GM18520 (cell line): ENCODE measurements at regions not wholly inside any gene's neighbourhood (a gene's known extent, or its start where the extent isn't known, plus 50 kb on each side); places are given as distances from the start of the nearest gene placed in this dataset.
"Not testable (repeated sequence)": the region's sequence is repeated elsewhere in the genome, so short reads cannot be mapped to it uniquely, and the experiment has no call there.

Source experiments
- ATAC-seq: cut with Tn5 transposase; IDR thresholded peaks from one replicate; pipeline ENCODE4 v1.9.1; 2021; ENCODE audit not compliant: unreplicated experiment

GRCh38 chr2:118577202-118577601 lies 270.2 kb downstream of the EN1 start:
- no peak for ATAC-seq

DNA sequence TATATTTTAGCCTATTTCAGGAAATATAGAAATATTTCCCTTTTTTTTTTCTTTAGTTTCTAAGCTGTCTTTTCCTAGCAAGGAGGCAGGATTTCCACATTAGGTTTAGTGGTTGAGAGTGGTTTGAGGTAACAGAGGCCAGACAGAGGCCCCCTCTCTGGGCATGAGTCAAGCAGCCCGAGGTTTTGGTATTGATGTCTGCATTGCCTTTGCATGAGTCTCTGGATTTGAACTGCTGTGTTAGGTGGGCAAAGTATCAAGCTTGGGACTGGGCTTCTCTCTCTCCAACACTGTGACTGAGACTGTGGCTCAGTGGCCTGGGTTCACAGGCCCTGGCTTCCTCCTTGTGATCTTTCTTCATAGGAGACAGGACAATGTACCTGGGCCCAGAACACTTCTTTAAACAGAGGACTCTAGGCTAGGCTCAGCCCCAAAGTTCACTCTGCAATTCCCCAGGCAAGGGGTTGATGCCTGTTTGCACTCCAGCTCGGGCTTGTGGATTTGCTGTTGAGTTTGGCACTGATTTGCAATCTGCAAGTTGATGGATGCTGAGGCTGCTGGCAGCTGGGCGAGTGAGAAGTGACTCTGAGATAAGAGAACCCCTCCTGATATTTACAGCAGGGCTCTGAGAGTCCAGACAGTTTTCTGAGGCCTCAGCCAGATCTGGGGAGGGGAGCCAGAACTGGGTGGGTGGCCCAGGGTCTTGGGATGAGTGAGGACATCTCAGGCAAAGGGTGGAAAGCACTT lies 271.2 kb downstream of the EN1 start:
- no peak for ATAC-seq

- ATAC-seq: not testable (repeated sequence)
These were observed 275.1 kb downstream of the EN1 start for GRCh38 chr2:118572380-118572779.

DNA sequence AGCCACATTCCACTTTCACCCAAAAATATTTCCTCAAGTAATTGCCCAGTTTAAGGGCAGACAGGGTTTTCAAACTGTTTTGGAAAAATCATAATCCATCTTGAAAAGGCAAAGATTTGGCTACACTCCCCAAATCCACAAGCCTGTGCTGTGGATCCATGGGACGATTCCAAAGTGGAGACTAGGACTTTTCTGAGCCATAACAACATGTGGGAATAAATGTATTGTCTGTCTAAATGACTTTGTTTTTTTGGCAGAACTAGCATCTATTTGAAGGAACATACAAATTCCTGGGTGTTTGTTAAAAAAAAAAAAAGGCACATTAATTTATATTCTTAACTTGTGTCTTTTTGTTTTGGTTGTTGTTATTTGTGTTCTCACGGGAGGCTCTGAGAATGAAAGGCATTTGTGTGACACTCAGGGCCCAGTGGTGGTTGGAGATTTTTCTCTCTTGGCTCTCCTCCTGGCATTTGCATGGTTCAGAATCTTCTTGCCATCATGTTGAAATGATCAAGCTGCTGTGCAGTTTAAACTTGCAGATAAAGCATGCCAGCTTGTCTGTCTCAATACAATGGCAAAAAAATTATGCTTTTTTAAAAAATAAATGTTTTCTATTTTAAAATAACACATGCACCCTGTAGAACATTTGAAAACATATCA lies 277.4 kb downstream of the EN1 start:
- ATAC-seq: no peak

GRCh38 chr2:118568700-118569099 lies 278.7 kb downstream of the EN1 start:
- no peak for ATAC-seq

DNA sequence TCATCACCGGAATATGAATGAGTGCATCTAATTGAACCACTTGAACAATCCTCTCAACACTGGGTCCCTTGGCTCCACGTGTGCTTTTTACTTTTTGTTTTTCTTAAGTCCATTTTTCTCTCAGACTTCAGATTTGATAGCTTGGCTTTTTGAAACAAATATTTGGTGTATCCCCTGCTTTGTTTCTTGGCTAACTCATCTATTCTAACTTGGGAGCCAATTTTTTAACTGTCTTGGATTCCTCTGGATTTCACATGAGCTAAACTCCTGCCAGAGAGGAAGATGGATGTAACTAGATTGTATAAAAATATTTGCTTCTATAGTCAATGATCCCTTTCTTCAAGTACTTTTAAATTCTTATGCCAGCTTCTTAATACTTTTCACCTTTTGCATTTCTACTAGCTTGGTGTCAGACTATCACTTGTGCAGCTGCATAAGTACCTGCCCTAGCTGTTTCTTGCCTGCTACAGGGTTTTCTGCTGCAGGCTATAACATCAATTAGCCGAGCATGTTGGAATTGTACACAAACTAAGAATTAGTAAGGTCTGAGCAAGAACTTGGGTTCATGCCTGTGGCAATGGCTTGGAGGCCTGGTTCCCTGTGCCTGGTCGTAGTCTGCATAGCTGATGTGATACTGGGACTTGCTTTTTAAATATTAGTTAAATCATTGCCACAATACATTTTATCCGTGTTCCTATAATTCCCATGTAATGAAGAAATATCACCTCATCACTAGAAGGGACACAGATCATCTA lies 281.5 kb downstream of the EN1 start:
- ATAC-seq: no peak

- ATAC-seq: no peak
These were observed 282.1 kb downstream of the EN1 start for GRCh38 chr2:118565301-118565700.

GRCh38 chr2:118562144-118562543 lies 285.3 kb downstream of the EN1 start:
- no peak for ATAC-seq

- ATAC-seq: no peak
These were observed 288.6 kb downstream of the EN1 start for GRCh38 chr2:118558846-118559245.

DNA sequence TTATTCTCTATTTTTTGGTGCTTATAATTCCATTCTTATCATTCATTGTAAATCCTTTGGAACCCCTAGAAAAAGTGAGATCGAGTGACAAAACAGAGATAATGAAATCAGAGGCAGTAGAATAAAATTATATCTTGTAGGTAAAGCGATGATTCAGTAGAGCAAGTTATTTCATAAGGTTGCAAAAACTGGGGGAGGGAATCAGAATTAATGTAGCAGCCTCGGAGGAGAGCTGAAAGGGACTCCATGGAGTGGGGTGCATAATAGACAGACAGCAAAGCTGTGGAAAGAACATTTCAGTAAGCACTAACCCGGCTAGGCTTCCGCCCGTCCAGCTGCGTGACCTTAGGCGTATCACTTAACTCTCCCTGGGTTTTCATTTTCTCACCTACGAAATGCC lies 289.7 kb downstream of the EN1 start:
- no peak for ATAC-seq

- no peak for ATAC-seq
These were observed 290.4 kb downstream of the EN1 start for GRCh38 chr2:118557016-118557415.

DNA sequence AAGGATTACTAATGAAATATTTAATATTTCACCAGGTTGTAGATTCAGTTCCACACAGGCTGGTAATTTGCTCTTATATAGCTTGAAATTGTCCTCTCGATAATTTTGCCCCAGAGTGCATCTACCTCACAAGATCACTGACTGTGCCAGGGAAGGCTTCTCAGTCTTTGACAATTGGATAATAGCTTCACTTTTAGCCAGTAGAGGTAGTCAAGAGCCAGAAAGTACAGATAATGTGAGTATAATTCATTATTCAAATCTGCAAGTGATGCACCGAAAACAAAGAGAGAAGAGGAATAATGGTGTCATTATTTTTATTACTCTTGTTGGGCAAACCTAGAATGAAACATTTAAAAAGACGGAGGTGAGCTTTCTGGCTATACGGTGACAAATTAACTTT lies 292.8 kb downstream of the EN1 start:
- no peak for ATAC-seq

DNA sequence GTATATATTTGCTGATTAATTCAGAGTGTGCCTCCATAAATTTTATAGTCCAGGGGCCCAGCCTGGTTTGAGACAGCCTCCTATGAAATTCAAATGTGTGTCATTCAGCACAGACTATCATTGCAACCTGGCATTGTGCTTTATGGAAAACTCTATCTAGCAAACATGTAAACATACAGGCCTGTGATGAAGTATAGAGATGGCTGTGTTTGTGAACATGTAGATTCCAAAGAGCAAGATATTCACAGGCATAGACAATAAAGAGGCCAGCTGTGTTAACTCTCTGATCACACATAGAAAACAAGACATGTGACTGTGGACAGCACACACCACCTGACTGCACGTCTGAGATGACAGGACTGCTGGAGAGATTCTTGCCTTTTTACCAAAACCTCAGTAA lies 297.9 kb downstream of the EN1 start:
- ATAC-seq: no peak

- ATAC-seq: no peak
These were observed 298.5 kb downstream of the EN1 start for GRCh38 chr2:118548880-118549488.

DNA sequence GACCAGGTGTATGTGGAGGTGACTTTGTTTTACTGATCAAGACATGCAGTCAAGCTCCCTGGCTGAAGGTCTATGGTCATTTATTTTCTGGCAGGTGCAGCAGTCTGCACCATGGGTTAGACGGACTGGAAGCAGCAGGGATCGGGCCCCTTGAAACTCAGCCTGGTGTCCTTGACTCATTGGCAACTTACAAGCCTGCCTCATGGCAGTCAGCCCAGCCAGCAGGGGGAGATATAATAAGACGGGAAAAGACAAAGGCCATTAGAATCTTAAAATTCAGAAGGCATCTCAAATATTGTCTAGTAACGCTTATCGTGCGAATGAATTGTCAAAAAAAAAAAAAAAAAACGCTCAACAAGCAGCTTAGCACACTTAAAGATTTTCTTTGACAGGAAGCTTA lies 308.2 kb downstream of the EN1 start:
- ATAC-seq: no peak

DNA sequence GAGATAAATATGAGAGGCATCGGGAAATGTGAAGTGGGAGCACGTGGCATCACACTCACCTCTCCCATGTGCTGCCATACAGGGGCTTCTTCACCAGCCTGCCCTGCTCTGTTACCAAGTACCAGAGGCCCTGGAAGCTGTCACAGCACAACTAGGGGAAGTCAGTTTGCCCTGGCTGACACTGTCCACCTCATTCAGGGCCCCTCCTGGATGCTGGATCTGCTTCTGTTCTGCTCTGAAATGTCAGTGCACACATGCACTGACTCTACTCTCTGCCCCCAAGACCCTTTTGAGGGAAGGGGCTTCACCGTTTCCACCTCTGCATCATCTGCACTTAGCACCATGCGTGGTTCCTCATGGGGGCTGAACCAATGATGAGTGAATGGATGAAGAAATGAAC lies 311.1 kb downstream of the EN1 start:
- no peak for ATAC-seq

DNA sequence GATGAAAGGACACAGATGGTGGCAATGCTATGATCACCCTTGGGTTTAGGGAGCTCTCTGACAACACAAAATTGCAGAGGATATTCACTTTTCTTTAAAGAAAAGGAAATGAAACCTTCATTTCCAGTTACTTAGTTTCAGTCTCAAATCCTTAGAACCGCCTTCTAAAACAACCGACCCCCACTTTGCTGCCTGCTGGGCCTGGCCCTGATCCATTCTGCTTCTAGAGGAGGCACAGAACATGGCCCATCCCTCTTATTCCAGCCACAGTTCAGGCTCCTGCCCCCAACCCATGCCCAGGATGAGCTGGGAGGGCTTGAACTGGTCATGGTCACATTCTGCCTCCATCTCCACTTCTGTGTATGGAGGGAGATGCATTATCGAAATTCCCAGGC lies 311.6 kb downstream of the EN1 start:
- ATAC-seq: no peak

- no peak for ATAC-seq
These were observed 312.2 kb downstream of the EN1 start for GRCh38 chr2:118535171-118535817.

DNA sequence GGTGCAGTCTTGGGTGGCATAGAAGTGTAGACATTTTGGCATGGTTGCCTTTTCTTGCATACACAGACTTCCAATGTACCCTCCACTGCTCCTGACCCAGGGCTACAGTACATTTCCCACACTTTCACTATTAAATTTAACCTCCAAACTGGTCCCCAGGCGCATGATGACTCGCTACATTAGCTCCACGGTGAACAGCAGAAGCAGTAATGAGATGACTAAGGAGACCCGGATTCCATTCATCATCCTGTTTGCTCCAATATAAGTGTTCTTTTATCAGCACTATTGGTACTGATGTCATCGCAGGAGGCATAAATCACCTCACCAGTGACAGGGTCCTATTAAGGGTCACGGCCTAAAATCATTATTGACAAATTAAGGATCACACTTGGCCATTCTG lies 316.5 kb downstream of the EN1 start:
- no peak for ATAC-seq

DNA sequence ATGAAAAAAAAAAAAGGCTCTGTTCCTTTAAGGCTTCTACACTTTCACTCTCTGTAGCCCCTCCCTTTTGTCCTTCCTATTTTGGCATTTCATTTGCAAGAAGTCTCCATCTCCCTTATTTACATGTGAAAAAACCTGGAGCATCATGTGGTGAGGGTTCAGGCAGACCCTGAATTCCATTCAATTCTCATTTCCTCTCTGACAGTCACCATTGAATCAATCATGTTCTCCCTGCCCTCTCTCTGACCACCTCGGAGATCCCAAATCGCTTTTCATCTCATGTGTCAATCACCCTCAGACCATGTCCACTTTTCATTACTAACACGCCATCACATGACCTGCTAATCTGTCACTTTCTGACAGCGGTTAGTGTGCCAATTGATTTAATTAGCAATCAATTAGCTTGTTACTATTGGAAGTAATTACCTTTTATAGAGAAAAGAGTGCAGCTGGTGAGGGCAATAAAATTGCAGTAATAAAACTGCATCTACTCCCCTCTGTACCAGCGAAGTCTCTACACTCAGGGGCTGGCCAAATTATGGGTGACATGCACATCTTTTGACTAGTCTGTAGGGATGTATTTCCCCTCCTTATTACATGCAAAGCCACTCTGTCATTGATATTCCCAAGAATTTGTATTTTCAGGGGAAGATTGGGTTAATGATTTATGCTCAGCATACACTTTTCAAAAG lies 317.4 kb downstream of the EN1 start:
- ATAC-seq: no peak

- no peak for ATAC-seq
These were observed 319.9 kb downstream of the EN1 start for GRCh38 chr2:118527571-118527970.
